HepG2 (cell line): ENCODE measurements at regions not wholly inside any gene's neighbourhood (a gene's known extent, or its start where the extent isn't known, plus 50 kb on each side); places are given as distances from the start of the nearest gene placed in this dataset.

Experiments
- BHLHE40 ChIP-seq: IDR thresholded peaks from 2 replicates; pipeline ENCODE4 v1.6.1; 2011; ENCODE audit warnings: low read length, improper control_type of control experiment
- CBX2 ChIP-seq, 2 experiments: fragments of 200-600 bp in 1 of 2; sonication (generic); formaldehyde crosslinking in 1 of 2; IDR thresholded peaks; 2 replicates each; pipeline versions ENCODE4 v1.7.0 to v1.8.1; 2018 to 2022; ENCODE audit warnings: low read depth in 2 of 2, low read length in 1 of 2, mild to moderate bottlenecking in 1 of 2, missing genetic modification reagents in 1 of 2
- CREM ChIP-seq, 2 experiments: sonication (generic) in 1 of 2; formaldehyde crosslinking in 1 of 2; IDR thresholded peaks; 2 replicates each; pipeline versions ENCODE4 v1.4.0 to v1.6.1; 2016 to 2020; ENCODE audit warnings: antibody characterized with exemption in 1 of 2, mild to moderate bottlenecking in 1 of 2, missing genetic modification reagents in 1 of 2
- FIP1L1 ChIP-seq: fragments of 200-400 bp; formaldehyde crosslinking; IDR thresholded peaks from 2 replicates; pipeline ENCODE4 v1.6.1; 2018; ENCODE audit warnings: low read depth, mild to moderate bottlenecking, low read length, moderate library complexity, borderline replicate concordance; ENCODE audit not compliant: insufficient read depth
- HDAC1 ChIP-seq: sonication (generic); formaldehyde crosslinking; IDR thresholded peaks from 2 replicates; pipeline ENCODE4 v1.5.1; 2020; ENCODE audit warnings: mild to moderate bottlenecking, missing genetic modification reagents
- KLF16 ChIP-seq, 2 experiments: sonication (generic) in 1 of 2; formaldehyde crosslinking in 1 of 2; IDR thresholded peaks; 2 replicates each; pipeline versions ENCODE4 v1.6.1 to v1.8.0; 2016 to 2023; ENCODE audit warnings: missing genetic modification reagents in 2 of 2, missing compliant biosample characterization in 1 of 2
- KLF6 ChIP-seq: IDR thresholded peaks from 2 replicates; pipeline ENCODE4 v1.8.0; 2016; ENCODE audit warnings: missing biosample characterization, missing genetic modification reagents
- MED8 ChIP-seq: sonication (generic); formaldehyde crosslinking; IDR thresholded peaks from 2 replicates; pipeline ENCODE4 v1.8.1; 2023; ENCODE audit warnings: mild to moderate bottlenecking, missing genetic modification reagents; ENCODE audit not compliant: insufficient replicate concordance
- MEF2D ChIP-seq: sonication (generic); formaldehyde crosslinking; IDR thresholded peaks from 2 replicates; pipeline ENCODE4 v1.5.1; 2020; ENCODE audit warnings: mild to moderate bottlenecking, missing genetic modification reagents
- MXI1 ChIP-seq: IDR thresholded peaks from 3 replicates; pipeline ENCODE4 v1.6.1; 2012; ENCODE audit warnings: low read depth, low read length, inconsistent platforms, borderline replicate concordance
- NR2F6 ChIP-seq, 2 experiments: IDR thresholded peaks; 2 replicates each; pipeline ENCODE4 v1.6.1; 2016; ENCODE audit warnings: antibody characterized with exemption in 1 of 2, mild to moderate bottlenecking in 1 of 2
- RARA ChIP-seq: IDR thresholded peaks from 2 replicates; pipeline ENCODE4 v1.6.1; 2016; ENCODE audit warnings: missing genetic modification reagents, missing compliant biosample characterization
- SMC3 ChIP-seq: IDR thresholded peaks from 2 replicates; pipeline ENCODE4 v1.6.1; 2011; ENCODE audit warnings: low read length, improper control_type of control experiment
- SNAI1 ChIP-seq: sonication (generic); formaldehyde crosslinking; IDR thresholded peaks from 2 replicates; pipeline ENCODE4 v1.5.0; 2020; ENCODE audit warnings: mild to moderate bottlenecking, missing genetic modification reagents, borderline replicate concordance
- SOX6 ChIP-seq, 2 experiments: fragments of 450-650 bp in 1 of 2; sonication (generic) in 1 of 2; formaldehyde crosslinking in 1 of 2; IDR thresholded peaks; 2 replicates each; pipeline versions ENCODE4 v1.4.0 to v1.6.1; 2017 to 2020; ENCODE audit warnings: antibody characterized with exemption in 1 of 2, mild to moderate bottlenecking in 1 of 2, missing genetic modification reagents in 1 of 2
- TARDBP ChIP-seq: sonication (generic); formaldehyde crosslinking; IDR thresholded peaks from 2 replicates; pipeline ENCODE4 v1.8.0; 2022; ENCODE audit warnings: mild to moderate bottlenecking, missing genetic modification reagents
- YEATS4 ChIP-seq: sonication (generic); formaldehyde crosslinking; IDR thresholded peaks from 2 replicates; pipeline ENCODE4 v1.4.0; 2020; ENCODE audit warnings: missing genetic modification reagents, borderline replicate concordance
- ZNF10 ChIP-seq: sonication (generic); formaldehyde crosslinking; IDR thresholded peaks from 2 replicates; pipeline ENCODE4 v1.4.0; 2020; ENCODE audit warnings: mild to moderate bottlenecking, low read depth, missing genetic modification reagents, borderline replicate concordance
- ZNF121 ChIP-seq: sonication (generic); formaldehyde crosslinking; IDR thresholded peaks from 2 replicates; pipeline ENCODE4 v1.5.0; 2020; ENCODE audit warnings: mild to moderate bottlenecking, missing genetic modification reagents
- ZNF329 ChIP-seq: sonication (generic); formaldehyde crosslinking; IDR thresholded peaks from 2 replicates; pipeline ENCODE4 v1.9.0; 2021; ENCODE audit warnings: low read depth, mild to moderate bottlenecking, missing genetic modification reagents
- ZNF670 ChIP-seq: sonication (generic); formaldehyde crosslinking; IDR thresholded peaks from 2 replicates; pipeline ENCODE4 v1.8.0; 2022; ENCODE audit warnings: mild to moderate bottlenecking, missing genetic modification reagents, borderline replicate concordance
- ZNF766 ChIP-seq: sonication (generic); formaldehyde crosslinking; IDR thresholded peaks from 2 replicates; pipeline ENCODE4 v1.5.0; 2020; ENCODE audit warnings: missing genetic modification reagents, borderline replicate concordance
- ZNF790 ChIP-seq: sonication (generic); formaldehyde crosslinking; IDR thresholded peaks from 2 replicates; pipeline ENCODE4 v1.8.0; 2022; ENCODE audit warnings: missing genetic modification reagents, mild to moderate bottlenecking, borderline replicate concordance
- ZSCAN9 ChIP-seq: IDR thresholded peaks from 2 replicates; pipeline ENCODE4 v1.6.1; 2016; ENCODE audit warnings: borderline replicate concordance
- TF ChIP-seq, protein P1 (sequence below): sonication (generic); formaldehyde crosslinking; IDR thresholded peaks from 2 replicates; pipeline ENCODE4 v1.4.0; 2020; ENCODE audit warnings: low read depth, missing genetic modification reagents

DNA sequence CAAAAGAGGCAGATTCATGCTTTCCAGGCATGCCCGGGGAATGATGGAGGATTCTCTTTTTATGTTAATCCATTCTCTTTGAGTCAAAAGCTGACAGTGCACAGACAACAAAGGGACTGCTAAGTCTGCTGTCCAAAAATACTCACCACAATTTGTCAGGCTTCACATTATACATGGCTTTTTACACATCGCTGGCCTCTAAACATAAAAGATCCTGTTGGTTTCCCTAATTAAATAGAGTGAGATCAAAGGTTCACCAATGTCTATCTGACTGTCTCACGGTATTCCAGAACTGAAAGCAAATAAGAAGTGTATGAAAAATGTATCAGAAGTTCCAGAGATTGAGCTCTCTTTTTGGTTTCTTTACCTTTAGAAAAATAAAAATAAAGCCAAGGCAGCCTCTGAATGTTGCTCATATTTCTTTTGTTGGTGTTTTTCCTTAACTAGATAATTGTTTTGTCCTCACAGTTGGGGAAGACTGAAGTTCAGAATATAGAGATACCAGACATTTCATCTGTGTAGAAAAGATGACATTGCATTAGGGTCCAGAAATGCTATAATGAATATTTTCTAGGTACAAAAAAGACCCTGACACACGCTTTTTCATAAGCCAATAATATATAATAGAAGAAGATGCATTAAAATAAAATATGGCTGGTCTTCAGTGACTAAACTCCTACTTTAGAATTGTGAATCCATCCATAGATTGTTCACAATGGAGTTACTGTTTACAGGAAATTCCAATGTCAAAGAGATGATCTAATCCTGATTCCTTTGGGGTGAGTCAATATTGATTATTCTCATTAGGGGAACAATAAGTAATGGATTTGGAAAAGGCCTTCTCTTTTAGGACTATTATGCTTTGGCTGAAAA lies 688.2 kb upstream of the CDH6 start (continued):
- TF ChIP-seq MED8 (CRISPR knock-in tag) (no peak), CBX2 (IDR thresholded peaks at IDR 0.05; ENCODE audit: low read depth, low read length) (no peak), CBX2 (CRISPR knock-in tag; IDR thresholded peaks at IDR 0.05; ENCODE audit: low read depth) (no peak), ZSCAN9 (CRISPR knock-in tag) (peak; percentile 17), BHLHE40 (0 out of 2 replicates have a peak, but pooled peaks have one; percentile 34), KLF16 (CRISPR knock-in tag; IDR thresholded peaks at IDR 0.05) (0 out of 4 replicates have a peak, but pooled peaks of 1 of the 2 experiments have one; percentile 23), MXI1 (peak; percentile 38; the same call in 1 of the 3 replicates), ZNF329 (CRISPR knock-in tag) (no peak), HDAC1 (CRISPR knock-in tag) (peak; percentile 25; the same call in 1 of the 2 replicates), RARA (CRISPR knock-in tag) (peak; percentile 74), SNAI1 (CRISPR knock-in tag) (no peak), ZNF121 (CRISPR knock-in tag) (no peak), CREM (IDR thresholded peaks at IDR 0.05) (peak; percentile 71), CREM (CRISPR knock-in tag; IDR thresholded peaks at IDR 0.05) (no peak), NR2F6 (IDR thresholded peaks at IDR 0.05) (peak; percentile 58), NR2F6 (CRISPR knock-in tag; IDR thresholded peaks at IDR 0.05) (peak; percentile 37), YEATS4 (CRISPR knock-in tag) (0 out of 2 replicates have a peak, but pooled peaks have one; percentile 25), FIP1L1 (no peak), TARDBP (peak; percentile 39; the same call in 1 of the 2 replicates), ZNF790 (CRISPR knock-in tag) (no peak), KLF6 (CRISPR knock-in tag) (0 out of 2 replicates have a peak, but pooled peaks have one; percentile 58), SOX6 (IDR thresholded peaks at IDR 0.05) (no peak), SOX6 (CRISPR knock-in tag; IDR thresholded peaks at IDR 0.05) (peak; percentile 95), SMC3 (no peak; the same call in 1 of the 2 replicates), ZNF670 (no peak), MEF2D (CRISPR knock-in tag) (peak; percentile 86), ZNF766 (CRISPR knock-in tag) (no peak), ZNF10 (no peak)
- TF ChIP-seq, protein P1, sequence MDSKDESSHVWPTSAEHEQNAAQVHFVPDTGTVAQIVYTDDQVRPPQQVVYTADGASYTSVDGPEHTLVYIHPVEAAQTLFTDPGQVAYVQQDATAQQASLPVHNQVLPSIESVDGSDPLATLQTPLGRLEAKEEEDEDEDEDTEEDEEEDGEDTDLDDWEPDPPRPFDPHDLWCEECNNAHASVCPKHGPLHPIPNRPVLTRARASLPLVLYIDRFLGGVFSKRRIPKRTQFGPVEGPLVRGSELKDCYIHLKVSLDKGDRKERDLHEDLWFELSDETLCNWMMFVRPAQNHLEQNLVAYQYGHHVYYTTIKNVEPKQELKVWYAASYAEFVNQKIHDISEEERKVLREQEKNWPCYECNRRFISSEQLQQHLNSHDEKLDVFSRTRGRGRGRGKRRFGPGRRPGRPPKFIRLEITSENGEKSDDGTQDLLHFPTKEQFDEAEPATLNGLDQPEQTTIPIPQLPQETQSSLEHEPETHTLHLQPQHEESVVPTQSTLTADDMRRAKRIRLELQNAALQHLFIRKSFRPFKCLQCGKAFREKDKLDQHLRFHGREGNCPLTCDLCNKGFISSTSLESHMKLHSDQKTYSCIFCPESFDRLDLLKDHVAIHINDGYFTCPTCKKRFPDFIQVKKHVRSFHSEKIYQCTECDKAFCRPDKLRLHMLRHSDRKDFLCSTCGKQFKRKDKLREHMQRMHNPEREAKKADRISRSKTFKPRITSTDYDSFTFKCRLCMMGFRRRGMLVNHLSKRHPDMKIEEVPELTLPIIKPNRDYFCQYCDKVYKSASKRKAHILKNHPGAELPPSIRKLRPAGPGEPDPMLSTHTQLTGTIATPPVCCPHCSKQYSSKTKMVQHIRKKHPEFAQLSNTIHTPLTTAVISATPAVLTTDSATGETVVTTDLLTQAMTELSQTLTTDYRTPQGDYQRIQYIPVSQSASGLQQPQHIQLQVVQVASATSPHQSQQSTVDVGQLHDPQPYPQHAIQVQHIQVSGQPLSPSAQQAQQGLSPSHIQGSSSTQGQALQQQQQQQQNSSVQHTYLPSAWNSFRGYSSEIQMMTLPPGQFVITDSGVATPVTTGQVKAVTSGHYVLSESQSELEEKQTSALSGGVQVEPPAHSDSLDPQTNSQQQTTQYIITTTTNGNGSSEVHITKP (CRISPR knock-in tag) = no peak
